ES-I3 (cell line): ENCODE measurements at regions not wholly inside any gene's neighbourhood (a gene's known extent, or its start where the extent isn't known, plus 50 kb on each side); places are given as distances from the start of the nearest gene placed in this dataset.
"Not testable (repeated sequence)": the region's sequence is repeated elsewhere in the genome, so short reads cannot be mapped to it uniquely, and the experiment has no call there.

Source experiments
- H3K36me3 ChIP-seq: 2 replicates; pipeline ENCODE4 v1.6.1; 2013; ENCODE audit warnings: mild to moderate bottlenecking, low read length, control low read depth, moderate library complexity; ENCODE audit not compliant: insufficient read depth
- H3K4me1 ChIP-seq: 2 replicates; pipeline ENCODE4 v1.6.1; 2013; ENCODE audit warnings: mild to moderate bottlenecking, control low read depth, low read length; ENCODE audit not compliant: insufficient read depth
- H3K9ac ChIP-seq: 2 replicates; pipeline ENCODE4 v1.6.1; 2013; ENCODE audit warnings: low read depth, mild to moderate bottlenecking, low read length, moderate library complexity
- H3K9me3 ChIP-seq: 2 replicates; pipeline ENCODE4 v1.6.1; 2013; ENCODE audit warnings: mild to moderate bottlenecking, low read length, moderate library complexity; ENCODE audit not compliant: control insufficient read depth, insufficient read depth

GRCh38 chr21:14670409-14670808 lies 124.3 kb upstream of the SAMSN1 start:
- Histone ChIP-seq H3K9me3 (no peaks in the 10 kb centered on the region), H3K36me3 (no peaks in the 10 kb centered on the region), H3K9ac (no peak overlapping the region), H3K4me1 (0 out of 2 replicates have a peak, but pooled peaks cover under 1% of the 10 kb centered on the region)

DNA sequence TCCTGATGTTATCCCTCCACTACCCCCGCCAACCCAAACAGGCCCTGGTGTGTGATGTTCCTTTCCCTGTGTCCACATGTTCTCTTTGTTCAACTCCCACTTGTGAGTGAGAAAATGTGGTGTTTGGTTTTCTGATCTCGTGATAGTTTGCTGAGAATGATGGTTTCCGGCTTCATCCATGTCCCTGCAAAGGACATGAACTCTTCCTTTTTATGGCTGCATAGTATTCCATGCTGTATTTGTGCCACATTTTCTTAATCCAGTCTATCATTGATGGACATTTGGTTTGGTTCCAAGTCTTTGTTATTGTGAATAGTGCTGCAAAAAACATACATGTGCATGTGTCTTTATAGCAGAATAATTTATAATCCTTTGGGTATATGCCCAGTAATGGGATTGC lies 123.0 kb upstream of the SAMSN1 start:
- not testable (repeated sequence) for H3K36me3 ChIP-seq, H3K9me3 ChIP-seq, H3K4me1 ChIP-seq, H3K9ac ChIP-seq

DNA sequence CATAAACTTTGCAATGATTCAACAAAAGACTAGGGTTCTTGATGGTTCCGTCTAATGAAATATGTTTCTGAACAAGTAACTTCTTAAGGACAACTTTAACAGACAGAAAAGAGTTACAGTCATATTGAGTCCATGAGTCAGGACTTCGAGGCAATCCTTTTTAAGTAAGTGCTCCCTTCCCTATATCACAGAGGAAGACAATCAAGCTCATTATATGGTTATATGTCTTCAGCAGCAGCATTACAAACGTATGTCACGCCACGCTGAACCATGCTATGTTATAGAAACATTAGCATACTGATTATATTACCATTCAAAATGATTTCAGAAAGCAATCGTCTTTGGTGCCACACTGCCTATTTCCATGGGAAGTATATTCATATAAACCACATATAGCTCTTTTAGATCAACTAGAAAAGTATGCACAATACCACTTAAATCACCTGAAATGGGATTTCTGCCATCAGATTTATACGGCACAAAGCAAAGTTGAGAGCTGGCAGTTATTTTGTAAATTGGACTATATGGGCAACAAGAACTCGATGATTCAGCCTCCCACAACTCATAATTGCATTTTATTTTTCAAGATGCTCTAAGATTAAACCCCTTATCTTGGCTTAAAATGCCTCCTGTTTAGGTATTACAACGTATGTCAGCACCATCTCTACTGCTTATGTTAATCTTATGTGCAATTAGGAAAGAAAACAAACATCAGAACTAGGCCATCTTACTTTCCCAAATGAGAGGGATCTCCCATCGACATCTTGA lies 111.3 kb upstream of the SAMSN1 start:
- H3K36me3 ChIP-seq: no peaks in the 10 kb centered on the region
- H3K9ac ChIP-seq: no peak overlapping the region
- H3K4me1 ChIP-seq: no peaks in the 10 kb centered on the region
- H3K9me3 ChIP-seq: no peaks in the 10 kb centered on the region

DNA sequence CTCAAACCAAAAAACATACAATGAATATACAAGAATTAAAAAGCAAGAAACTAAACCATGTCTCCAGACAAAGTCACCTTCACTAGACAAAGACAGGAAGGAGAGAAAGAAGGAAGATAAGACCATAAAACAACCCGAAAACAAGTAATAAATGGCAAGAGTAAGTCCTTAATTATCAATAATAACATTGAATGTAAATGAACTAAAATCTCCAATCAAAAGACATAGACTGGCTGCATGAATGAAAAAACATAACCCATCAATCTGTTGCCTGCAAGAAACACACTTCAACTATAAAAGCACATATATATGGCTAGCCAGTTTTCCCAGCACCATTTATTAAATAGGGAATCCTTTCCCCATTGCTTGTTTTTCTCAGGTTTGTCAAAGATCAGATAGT lies 100.8 kb upstream of the SAMSN1 start:
- Histone ChIP-seq H3K9me3 (no peaks in the 10 kb centered on the region), H3K9ac (no peak overlapping the region), H3K36me3 (no peaks in the 10 kb centered on the region), H3K4me1 (no peaks in the 10 kb centered on the region)

DNA sequence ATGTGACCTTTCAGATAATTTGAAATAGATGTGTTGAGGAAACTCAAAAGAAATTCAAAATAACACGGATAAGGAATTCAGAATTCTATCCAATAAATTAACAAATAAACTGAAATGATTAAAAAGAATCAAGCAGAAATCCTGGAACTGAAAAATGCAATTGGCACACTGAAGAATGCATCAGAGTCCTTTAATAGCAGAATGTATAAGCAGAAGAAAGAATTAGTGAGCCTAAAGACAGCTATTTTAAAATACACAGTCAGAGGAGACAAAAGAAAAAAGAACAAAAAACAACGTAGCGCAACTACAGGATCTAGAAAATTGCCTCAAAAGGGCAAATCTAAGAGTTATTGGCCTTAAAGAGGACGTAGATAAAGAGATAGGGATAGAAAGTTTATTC lies 99.6 kb upstream of the SAMSN1 start:
- H3K36me3 ChIP-seq: no peaks in the 10 kb centered on the region

DNA sequence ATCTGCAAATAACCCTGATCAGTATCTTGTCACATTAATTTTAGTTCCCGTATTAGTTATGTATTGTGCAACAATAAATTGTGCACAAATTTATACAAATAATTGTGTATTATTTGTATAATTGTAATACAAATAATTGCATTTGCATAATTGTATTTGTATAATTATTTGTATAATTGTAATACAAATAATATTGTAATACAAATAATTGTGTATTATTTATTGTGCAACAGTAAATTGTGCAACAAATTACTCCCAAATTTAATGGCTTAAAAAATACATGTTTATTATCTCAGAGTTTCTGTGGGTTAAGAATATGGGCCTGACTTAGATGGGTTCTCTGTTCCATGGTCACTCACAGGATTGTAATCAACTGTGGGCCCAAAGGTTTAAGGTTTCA lies 86.2 kb upstream of the SAMSN1 start:
- Histone ChIP-seq H3K9me3 (no peaks in the 10 kb centered on the region), H3K36me3 (no peaks in the 10 kb centered on the region)

More for the DNA sequence above, 99.6 kb upstream of the SAMSN1 start:
- no peak overlapping the region for H3K9ac ChIP-seq
- no peaks in the 10 kb centered on the region for H3K4me1 ChIP-seq
- no peaks in the 10 kb centered on the region for H3K9me3 ChIP-seq

DNA sequence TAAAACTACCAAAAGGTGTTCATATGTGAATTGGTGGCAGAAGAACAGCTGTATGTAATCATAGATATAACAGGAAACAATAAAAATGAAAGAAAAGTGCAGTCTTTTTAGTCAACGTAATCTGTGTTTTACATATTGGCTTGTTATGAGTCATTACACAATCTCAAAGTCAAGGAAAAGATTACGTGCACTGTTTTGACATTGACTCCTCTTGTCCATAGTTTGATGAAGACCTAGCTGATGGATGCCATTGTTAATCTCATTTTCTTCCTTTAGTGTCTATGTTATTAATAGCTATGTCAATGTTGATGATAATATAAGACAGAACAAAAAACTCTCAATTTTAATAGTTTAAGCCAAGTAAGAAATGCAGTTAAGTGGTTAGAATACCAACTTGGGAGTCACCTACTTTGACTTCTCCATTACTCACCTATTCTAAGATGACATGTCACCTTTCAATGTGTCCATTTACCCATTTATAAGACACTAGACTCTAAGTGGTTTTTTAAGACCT lies 84.5 kb upstream of the SAMSN1 start:
- Histone ChIP-seq H3K36me3 (no peaks in the 10 kb centered on the region), H3K4me1 (peaks cover 3% of the 10 kb centered on the region; the same call in 1 of the 2 replicates), H3K9me3 (no peaks in the 10 kb centered on the region), H3K9ac (no peak overlapping the region)

More for the DNA sequence above, 86.2 kb upstream of the SAMSN1 start:
- no peak overlapping the region for H3K9ac ChIP-seq
- H3K4me1 ChIP-seq: peaks cover 3% of the 10 kb centered on the region; the same call in 1 of the 2 replicates

- Histone ChIP-seq H3K9ac (no peak overlapping the region), H3K9me3 (no peaks in the 10 kb centered on the region), H3K36me3 (no peaks in the 10 kb centered on the region), H3K4me1 (peaks cover 3% of the 10 kb centered on the region; the same call in 1 of the 2 replicates)
Observed at GRCh38 chr21:14629461-14629860, 83.3 kb upstream of the SAMSN1 start.

GRCh38 chr21:14623079-14623478 lies 77.0 kb upstream of the SAMSN1 start:
- H3K9me3 ChIP-seq, H3K36me3 ChIP-seq, H3K9ac ChIP-seq: not testable (repeated sequence)
- H3K4me1 ChIP-seq: peaks cover 12% of the 10 kb centered on the region

- H3K4me1 ChIP-seq: peaks cover 32% of the 10 kb centered on the region
- H3K36me3 ChIP-seq: no peaks in the 10 kb centered on the region; the same call in 1 of the 2 replicates
- peaks cover 6% of the 10 kb centered on the region; the same call in 1 of the 2 replicates for H3K9me3 ChIP-seq
- H3K9ac ChIP-seq: no peak overlapping the region
Observed at GRCh38 chr21:14620152-14620551, 74.0 kb upstream of the SAMSN1 start.

DNA sequence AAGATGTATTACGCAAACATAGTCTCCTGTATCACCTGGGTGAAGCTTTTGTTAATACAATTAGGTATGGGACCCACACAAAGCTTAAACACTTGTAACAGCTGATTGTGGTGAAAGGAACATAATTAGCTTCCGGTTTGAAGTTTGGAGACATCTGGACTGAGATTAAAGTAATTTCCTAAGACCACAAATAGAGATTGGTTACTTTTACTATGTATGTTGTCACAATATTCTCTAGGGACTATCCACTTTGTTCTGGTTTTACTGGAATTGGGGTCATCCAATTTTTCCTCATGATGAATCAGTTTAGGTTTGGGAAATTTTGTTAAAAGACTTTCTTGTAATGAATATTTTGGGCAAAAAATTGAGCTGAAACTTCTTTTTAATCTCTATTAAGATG lies 71.8 kb upstream of the SAMSN1 start:
- Histone ChIP-seq H3K36me3 (no peaks in the 10 kb centered on the region; the same call in 1 of the 2 replicates), H3K4me1 (peaks cover 51% of the 10 kb centered on the region), H3K9me3 (peaks cover 6% of the 10 kb centered on the region; the same call in 1 of the 2 replicates), H3K9ac (no peak overlapping the region)

DNA sequence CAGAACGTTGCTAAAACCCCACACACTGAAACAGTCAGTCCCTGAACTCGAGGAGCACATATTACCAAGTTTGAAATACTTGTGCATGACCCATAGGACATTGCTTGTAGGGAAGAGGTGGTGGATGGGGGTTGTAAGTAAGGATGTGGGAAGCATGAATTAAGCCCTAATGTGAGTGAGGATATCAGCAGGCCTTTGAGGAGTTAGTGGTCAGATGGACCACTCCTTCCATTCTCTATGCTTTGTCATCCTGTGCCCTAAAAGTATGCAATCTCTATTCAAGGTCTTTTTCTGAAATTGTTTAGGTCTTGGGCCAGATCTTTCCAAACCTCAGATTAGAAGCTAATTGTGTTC lies 70.9 kb upstream of the SAMSN1 start:
- Histone ChIP-seq H3K36me3 (no peaks in the 10 kb centered on the region), H3K4me1 (peaks cover 53% of the 10 kb centered on the region), H3K9me3 (peaks cover 3% of the 10 kb centered on the region; the same call in 1 of the 2 replicates), H3K9ac (0 out of 2 replicates have a peak overlapping the region, but pooled peaks have one; percentile 16)

DNA sequence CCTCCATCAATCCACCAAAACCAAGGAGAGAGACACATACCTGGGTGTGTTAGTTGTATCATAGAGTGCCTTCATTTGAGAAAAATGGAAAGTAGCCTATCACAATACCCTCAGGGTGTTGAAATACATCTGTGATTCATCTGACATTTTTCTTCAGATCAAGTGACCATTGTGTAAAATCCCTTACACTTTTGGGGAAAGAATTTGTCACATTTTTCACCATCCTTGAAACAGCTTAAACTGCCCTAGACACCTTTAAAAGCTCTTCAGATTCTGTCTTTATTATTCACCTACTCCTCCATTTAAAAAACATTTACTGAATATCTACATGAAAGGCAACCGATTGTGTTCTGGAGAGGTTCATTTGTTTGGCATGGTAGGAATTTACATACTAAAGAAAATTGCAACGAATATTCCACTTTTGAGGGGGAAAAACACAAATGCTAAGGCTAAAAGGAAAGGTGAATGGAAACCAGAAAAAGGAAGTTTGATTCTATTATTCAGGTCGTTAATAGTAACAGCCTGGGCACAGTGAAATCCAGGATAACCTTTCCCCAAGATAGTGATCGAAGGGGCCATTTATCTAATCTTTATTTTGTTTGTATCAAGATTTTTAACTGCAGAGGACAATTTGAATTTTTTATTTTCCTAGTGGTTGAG lies 70.4 kb upstream of the SAMSN1 start:
- no peaks in the 10 kb centered on the region for H3K36me3 ChIP-seq
- H3K9ac ChIP-seq: peak overlapping the region; percentile 16; the same call in 1 of the 2 replicates
- peaks cover 53% of the 10 kb centered on the region for H3K4me1 ChIP-seq
- peaks cover 3% of the 10 kb centered on the region; the same call in 1 of the 2 replicates for H3K9me3 ChIP-seq

- Histone ChIP-seq H3K9ac (no peak overlapping the region), H3K9me3 (peaks cover 12% of the 10 kb centered on the region), H3K36me3 (no peaks in the 10 kb centered on the region), H3K4me1 (peaks cover 53% of the 10 kb centered on the region)
Observed at GRCh38 chr21:14615359-14615974, 69.4 kb upstream of the SAMSN1 start.
